ENCODE measurements at regions not wholly inside any gene's neighbourhood (a gene's known extent, or its start where the extent isn't known, plus 50 kb on each side); places are given as distances from the start of the nearest gene placed in this dataset.
A peak's percentile ranks its signal among the peaks of the same experiment; 100 is the strongest.

- no peaks in the 10 kb centered on the region for H3K27me3 ChIP-seq (ENCODE audit: control insufficient read depth in 3 of 3, insufficient read depth in 3 of 3, low read length in 3 of 3)
- no peaks in the 10 kb centered on the region for H3K9me3 ChIP-seq (ENCODE audit: control insufficient read depth in 2 of 2, insufficient read depth in 1 of 2, low read depth in 1 of 2, low read length in 1 of 2)
- no peaks in the 10 kb centered on the region for H3K4me1 ChIP-seq (ENCODE audit: control insufficient read depth in 3 of 3, insufficient read depth in 2 of 3, low read depth in 1 of 3, low read length in 2 of 3)
- H3K4me3 ChIP-seq (ENCODE audit: low read depth in 1 of 3, low read length in 3 of 3): no peak overlapping the region
- H3K36me3 ChIP-seq (ENCODE audit: control insufficient read depth in 3 of 3, insufficient read depth in 2 of 3, low read depth in 1 of 3, low read length in 3 of 3): no peaks in the 10 kb centered on the region
- no peak for FAIRE-seq
- no peak for DNase-seq
- WGBS, 3 donors: 13 to 44% (median 19%) methylated on average over 2 of the region's 2 CpGs
- no peak overlapping the region for H3K27ac ChIP-seq (ENCODE audit: low read depth in 1 of 3, low read length in 2 of 3)
These were observed 295.9 kb downstream of the NFIB start for GRCh38 chr9:14018081-14018480.

- no peak overlapping the region for H3K27ac ChIP-seq (ENCODE audit: low read depth in 1 of 3, low read length in 2 of 3)
- no peaks in the 10 kb centered on the region for H3K9me3 ChIP-seq (ENCODE audit: control insufficient read depth in 2 of 2, insufficient read depth in 1 of 2, low read depth in 1 of 2, low read length in 1 of 2)
- no peak overlapping the region for H3K4me3 ChIP-seq (ENCODE audit: low read depth in 1 of 3, low read length in 3 of 3)
- peak; percentile 65 for FAIRE-seq
- no peaks in the 10 kb centered on the region for H3K36me3 ChIP-seq (ENCODE audit: control insufficient read depth in 3 of 3, insufficient read depth in 2 of 3, low read depth in 1 of 3, low read length in 3 of 3)
- H3K4me1 ChIP-seq (ENCODE audit: control insufficient read depth in 3 of 3, insufficient read depth in 2 of 3, low read depth in 1 of 3, low read length in 2 of 3): no peaks in the 10 kb centered on the region
- H3K27me3 ChIP-seq (ENCODE audit: control insufficient read depth in 3 of 3, insufficient read depth in 3 of 3, low read length in 3 of 3): no peaks in the 10 kb centered on the region
- DNase-seq: no peak
These were observed 299.2 kb downstream of the NFIB start for GRCh38 chr9:14014744-14015143.

GRCh38 chr9:14014218-14014617, 299.7 kb downstream of the NFIB start:
- Histone ChIP-seq H3K27ac (ENCODE audit: low read depth in 1 of 3, low read length in 2 of 3) (no peak overlapping the region), H3K27me3 (ENCODE audit: control insufficient read depth in 3 of 3, insufficient read depth in 3 of 3, low read length in 3 of 3) (no peaks in the 10 kb centered on the region), H3K36me3 (ENCODE audit: control insufficient read depth in 3 of 3, insufficient read depth in 2 of 3, low read depth in 1 of 3, low read length in 3 of 3) (no peaks in the 10 kb centered on the region), H3K4me1 (ENCODE audit: control insufficient read depth in 3 of 3, insufficient read depth in 2 of 3, low read depth in 1 of 3, low read length in 2 of 3) (no peaks in the 10 kb centered on the region), H3K9me3 (ENCODE audit: control insufficient read depth in 2 of 2, insufficient read depth in 1 of 2, low read depth in 1 of 2, low read length in 1 of 2) (no peaks in the 10 kb centered on the region), H3K4me3 (ENCODE audit: low read depth in 1 of 3, low read length in 3 of 3) (no peak overlapping the region)
- FAIRE-seq (no peak), DNase-seq (no peak)

- no peaks in the 10 kb centered on the region for H3K9me3 ChIP-seq (ENCODE audit: control insufficient read depth in 2 of 2, insufficient read depth in 1 of 2, low read depth in 1 of 2, low read length in 1 of 2)
- H3K36me3 ChIP-seq (ENCODE audit: control insufficient read depth in 3 of 3, insufficient read depth in 2 of 3, low read depth in 1 of 3, low read length in 3 of 3): no peaks in the 10 kb centered on the region
- no peaks in the 10 kb centered on the region for H3K4me1 ChIP-seq (ENCODE audit: control insufficient read depth in 3 of 3, insufficient read depth in 2 of 3, low read depth in 1 of 3, low read length in 2 of 3)
- 70 to 74% (median 73%) methylated on average over 3 of the region's 3 CpGs for WGBS, 3 donors
- DNase-seq (no peak), FAIRE-seq (no peak)
- H3K27ac ChIP-seq (ENCODE audit: low read depth in 1 of 3, low read length in 2 of 3): no peak overlapping the region
- no peak overlapping the region for H3K4me3 ChIP-seq (ENCODE audit: low read depth in 1 of 3, low read length in 3 of 3)
- H3K27me3 ChIP-seq (ENCODE audit: control insufficient read depth in 3 of 3, insufficient read depth in 3 of 3, low read length in 3 of 3): no peaks in the 10 kb centered on the region
These were observed 302.0 kb downstream of the NFIB start for GRCh38 chr9:14011799-14012560.

GRCh38 chr9:14007190-14007769, 306.7 kb downstream of the NFIB start:
- Histone ChIP-seq H3K4me3 (ENCODE audit: low read depth in 1 of 3, low read length in 3 of 3) (no peak overlapping the region), H3K4me1 (ENCODE audit: control insufficient read depth in 3 of 3, insufficient read depth in 2 of 3, low read depth in 1 of 3, low read length in 2 of 3) (no peaks in the 10 kb centered on the region), H3K27ac (ENCODE audit: low read depth in 1 of 3, low read length in 2 of 3) (no peak overlapping the region), H3K9me3 (ENCODE audit: control insufficient read depth in 2 of 2, insufficient read depth in 1 of 2, low read depth in 1 of 2, low read length in 1 of 2) (no peaks in the 10 kb centered on the region), H3K27me3 (ENCODE audit: control insufficient read depth in 3 of 3, insufficient read depth in 3 of 3, low read length in 3 of 3) (no peaks in the 10 kb centered on the region), H3K36me3 (ENCODE audit: control insufficient read depth in 3 of 3, insufficient read depth in 2 of 3, low read depth in 1 of 3, low read length in 3 of 3) (no peaks in the 10 kb centered on the region)
- WGBS, 3 donors: 71 to 80% (median 76%) methylated on average over 17 to 19 of the region's 19 CpGs
- DNase-seq (no peak), FAIRE-seq (no peak)

GRCh38 chr9:14006386-14007187, 307.4 kb downstream of the NFIB start:
- H3K4me3 ChIP-seq (ENCODE audit: low read depth in 1 of 3, low read length in 3 of 3): no peak overlapping the region

GRCh38 chr9:14004110-14004509, 309.8 kb downstream of the NFIB start:
- Histone ChIP-seq H3K36me3 (ENCODE audit: control insufficient read depth in 3 of 3, insufficient read depth in 2 of 3, low read depth in 1 of 3, low read length in 3 of 3) (no peaks in the 10 kb centered on the region), H3K27me3 (ENCODE audit: control insufficient read depth in 3 of 3, insufficient read depth in 3 of 3, low read length in 3 of 3) (no peaks in the 10 kb centered on the region), H3K4me3 (ENCODE audit: low read depth in 1 of 3, low read length in 3 of 3) (no peak overlapping the region), H3K4me1 (ENCODE audit: control insufficient read depth in 3 of 3, insufficient read depth in 2 of 3, low read depth in 1 of 3, low read length in 2 of 3) (no peaks in the 10 kb centered on the region), H3K9me3 (ENCODE audit: control insufficient read depth in 2 of 2, insufficient read depth in 1 of 2, low read depth in 1 of 2, low read length in 1 of 2) (no peaks in the 10 kb centered on the region), H3K27ac (ENCODE audit: low read depth in 1 of 3, low read length in 2 of 3) (no peak overlapping the region)
- WGBS, 3 donors: 85 to 88% (median 87%) methylated on average over 1 of the region's 1 CpG
- DNase-seq: no peak
- FAIRE-seq: no peak

More at GRCh38 chr9:14006386-14007187, 307.4 kb downstream of the NFIB start:
- DNase-seq (no peak), FAIRE-seq (no peak)
- Histone ChIP-seq H3K27me3 (ENCODE audit: control insufficient read depth in 3 of 3, insufficient read depth in 3 of 3, low read length in 3 of 3) (no peaks in the 10 kb centered on the region), H3K27ac (ENCODE audit: low read depth in 1 of 3, low read length in 2 of 3) (no peak overlapping the region), H3K9me3 (ENCODE audit: control insufficient read depth in 2 of 2, insufficient read depth in 1 of 2, low read depth in 1 of 2, low read length in 1 of 2) (no peaks in the 10 kb centered on the region), H3K36me3 (ENCODE audit: control insufficient read depth in 3 of 3, insufficient read depth in 2 of 3, low read depth in 1 of 3, low read length in 3 of 3) (no peaks in the 10 kb centered on the region), H3K4me1 (ENCODE audit: control insufficient read depth in 3 of 3, insufficient read depth in 2 of 3, low read depth in 1 of 3, low read length in 2 of 3) (no peaks in the 10 kb centered on the region)
- WGBS, 3 donors: 72 to 76% (median 74%) methylated on average over 10 of the region's 10 CpGs

GRCh38 chr9:13994240-13994639, 319.7 kb downstream of the NFIB start:
- no peaks in the 10 kb centered on the region for H3K27me3 ChIP-seq (ENCODE audit: control insufficient read depth in 3 of 3, insufficient read depth in 3 of 3, low read length in 3 of 3)
- no peak for FAIRE-seq

More at GRCh38 chr9:13994240-13994639, 319.7 kb downstream of the NFIB start:
- peaks cover 0 to 3% of the 10 kb centered on the region in 2 donors for H3K9me3 ChIP-seq (ENCODE audit: control insufficient read depth in 2 of 2, insufficient read depth in 1 of 2, low read depth in 1 of 2, low read length in 1 of 2)
- DNase-seq: no peak
- no peaks in the 10 kb centered on the region for H3K4me1 ChIP-seq (ENCODE audit: control insufficient read depth in 3 of 3, insufficient read depth in 2 of 3, low read depth in 1 of 3, low read length in 2 of 3)
- no peak overlapping the region for H3K27ac ChIP-seq (ENCODE audit: low read depth in 1 of 3, low read length in 2 of 3)
- no peaks in the 10 kb centered on the region for H3K36me3 ChIP-seq (ENCODE audit: control insufficient read depth in 3 of 3, insufficient read depth in 2 of 3, low read depth in 1 of 3, low read length in 3 of 3)
- 72 to 92% (median 80%) methylated on average over 3 of the region's 3 CpGs for WGBS, 3 donors
- H3K4me3 ChIP-seq (ENCODE audit: low read depth in 1 of 3, low read length in 3 of 3): no peak overlapping the region
